ENCODE measurements at regions not wholly inside any gene's neighbourhood (a gene's known extent, or its start where the extent isn't known, plus 50 kb on each side); places are given as distances from the start of the nearest gene placed in this dataset.

- intact Hi-C loops (cut with micrococcal nuclease), result loop anchor here (2.0 to 10.0 kb wide), 5 partner anchors 81 to 531 kb away; partner anchors contain the start of gene ZNF608
These were observed 529.7 kb upstream of the ZNF608 start for GRCh38 chr5:125276096-125276495.

GRCh38 chr5:125277494-125278154, 531.2 kb upstream of the ZNF608 start:
- H4K20me1 ChIP-seq (ENCODE audit: low read length), result no peaks in the 10 kb centered on the region
- no peak overlapping the region; the same call in 1 of the 2 replicates for H3K4me3 ChIP-seq (ENCODE audit: low read length)
- peak; percentile 93 for DNase-seq
- POLR2A ChIA-PET (ENCODE audit: unreplicated experiment), result no interaction called here
- H3K9ac ChIP-seq (ENCODE audit: low read length), result no peak overlapping the region
- intact Hi-C loops (cut with micrococcal nuclease), result loop anchor here (1.0 to 10.0 kb wide), 6 partner anchors 83 to 533 kb away; partner anchors contain the start of gene ZNF608
- no peaks in the 10 kb centered on the region for H3K9me3 ChIP-seq (ENCODE audit: low read length)
- H2AFZ ChIP-seq (ENCODE audit: low read length), result no peak overlapping the region; the same call in 1 of the 2 replicates
- no peaks in the 10 kb centered on the region for H3F3A ChIP-seq (ENCODE audit: low read length, unreplicated experiment)
- peak overlapping the region; percentile 44 for H3K4me2 ChIP-seq (ENCODE audit: low read length)
- H3K79me2 ChIP-seq (ENCODE audit: low read length), result no peaks in the 10 kb centered on the region
- no peaks in the 10 kb centered on the region for H3K9me2 ChIP-seq (replicated peaks; ENCODE audit: low read length)
- H3K27me3 ChIP-seq (ENCODE audit: low read length), result no peaks in the 10 kb centered on the region
- CTCF ChIA-PET, result no interaction called here
- no peaks in the 10 kb centered on the region for H3K36me3 ChIP-seq (ENCODE audit: low read depth, low read length)
- H3K4me1 ChIP-seq (ENCODE audit: insufficient read depth, low read length), result peaks cover 34% of the 10 kb centered on the region
- no TSS peak for BruUV-seq (replicated peaks)
- TF ChIP-seq EZH2phosphoT487 (IDR thresholded peaks at IDR 0.05; ENCODE audit: borderline replicate concordance, low read length) (no peak), EZH2 (IDR thresholded peaks at IDR 0.05; ENCODE audit: low read length, unreplicated experiment) (no peak)
- TF ChIP-seq, protein P1, sequence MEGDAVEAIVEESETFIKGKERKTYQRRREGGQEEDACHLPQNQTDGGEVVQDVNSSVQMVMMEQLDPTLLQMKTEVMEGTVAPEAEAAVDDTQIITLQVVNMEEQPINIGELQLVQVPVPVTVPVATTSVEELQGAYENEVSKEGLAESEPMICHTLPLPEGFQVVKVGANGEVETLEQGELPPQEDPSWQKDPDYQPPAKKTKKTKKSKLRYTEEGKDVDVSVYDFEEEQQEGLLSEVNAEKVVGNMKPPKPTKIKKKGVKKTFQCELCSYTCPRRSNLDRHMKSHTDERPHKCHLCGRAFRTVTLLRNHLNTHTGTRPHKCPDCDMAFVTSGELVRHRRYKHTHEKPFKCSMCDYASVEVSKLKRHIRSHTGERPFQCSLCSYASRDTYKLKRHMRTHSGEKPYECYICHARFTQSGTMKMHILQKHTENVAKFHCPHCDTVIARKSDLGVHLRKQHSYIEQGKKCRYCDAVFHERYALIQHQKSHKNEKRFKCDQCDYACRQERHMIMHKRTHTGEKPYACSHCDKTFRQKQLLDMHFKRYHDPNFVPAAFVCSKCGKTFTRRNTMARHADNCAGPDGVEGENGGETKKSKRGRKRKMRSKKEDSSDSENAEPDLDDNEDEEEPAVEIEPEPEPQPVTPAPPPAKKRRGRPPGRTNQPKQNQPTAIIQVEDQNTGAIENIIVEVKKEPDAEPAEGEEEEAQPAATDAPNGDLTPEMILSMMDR (conservative IDR thresholded peaks at IDR 0.05; ENCODE audit: low read depth, low read length), result no peak
- ATAC-seq, result peak; percentile 96
- H3K27ac ChIP-seq (ENCODE audit: low read length), result peak overlapping the region; percentile 70

More at GRCh38 chr5:125276096-125276495, 529.7 kb upstream of the ZNF608 start:
- TF ChIP-seq EZH2 (IDR thresholded peaks at IDR 0.05; ENCODE audit: low read length, unreplicated experiment) (no peak), EZH2phosphoT487 (IDR thresholded peaks at IDR 0.05; ENCODE audit: borderline replicate concordance, low read length) (no peak)
- TF ChIP-seq, protein P1 (conservative IDR thresholded peaks at IDR 0.05; ENCODE audit: low read depth, low read length), result no peak
- Histone ChIP-seq H3K27ac (ENCODE audit: low read length) (no peak overlapping the region), H3K9ac (ENCODE audit: low read length) (no peak overlapping the region), H3K36me3 (ENCODE audit: low read depth, low read length) (no peaks in the 10 kb centered on the region), H3K4me1 (ENCODE audit: insufficient read depth, low read length) (peaks cover 34% of the 10 kb centered on the region), H4K20me1 (ENCODE audit: low read length) (no peaks in the 10 kb centered on the region), H3K4me3 (ENCODE audit: low read length) (no peak overlapping the region), H2AFZ (ENCODE audit: low read length) (no peak overlapping the region), H3K9me3 (ENCODE audit: low read length) (no peaks in the 10 kb centered on the region), H3K9me2 (replicated peaks; ENCODE audit: low read length) (no peaks in the 10 kb centered on the region), H3K27me3 (ENCODE audit: low read length) (no peaks in the 10 kb centered on the region), H3K4me2 (ENCODE audit: low read length) (no peak overlapping the region), H3K79me2 (ENCODE audit: low read length) (no peaks in the 10 kb centered on the region), H3F3A (ENCODE audit: low read length, unreplicated experiment) (no peaks in the 10 kb centered on the region)
- POLR2A ChIA-PET (ENCODE audit: unreplicated experiment), result interaction anchor here (0.6 kb wide), 1 partner anchor 35 kb away, joined by 5 read pairs; no protein-coding TSS in a partner anchor
- no peak for ATAC-seq
- CTCF ChIA-PET, result no interaction called here
- DNase-seq, result no peak
- BruUV-seq (replicated peaks), result no TSS peak

DNA sequence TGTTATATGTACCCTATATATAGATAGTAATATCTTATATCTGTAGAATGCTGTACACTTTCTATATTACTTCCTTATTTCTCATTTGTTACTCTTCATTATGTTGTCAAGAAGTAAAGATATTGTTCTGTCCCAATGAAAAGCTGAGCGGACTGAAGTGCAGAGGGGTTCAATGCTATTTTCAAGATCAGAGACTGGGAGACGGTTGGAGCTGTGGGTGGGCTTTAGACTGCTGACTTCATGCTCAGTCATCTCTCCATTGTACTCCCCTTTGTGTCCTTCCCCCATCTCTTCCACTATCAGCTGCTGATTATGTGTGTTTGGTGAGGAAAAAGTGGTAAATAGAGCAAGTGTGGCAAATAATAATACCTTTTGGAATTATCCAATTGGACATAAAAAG, 532.3 kb upstream of the ZNF608 start:
- CTCF ChIA-PET, result no interaction called here
- H3K4me1 ChIP-seq (ENCODE audit: insufficient read depth, low read length), result peaks cover 34% of the 10 kb centered on the region
- H3K4me3 ChIP-seq (ENCODE audit: low read length), result no peak overlapping the region
- no peaks in the 10 kb centered on the region for H3K27me3 ChIP-seq (ENCODE audit: low read length)
- H3K4me2 ChIP-seq (ENCODE audit: low read length), result no peak overlapping the region
- DNase-seq (no peak), ATAC-seq (no peak)
- H3K9me2 ChIP-seq (replicated peaks; ENCODE audit: low read length), result no peaks in the 10 kb centered on the region
- no peaks in the 10 kb centered on the region for H3K36me3 ChIP-seq (ENCODE audit: low read depth, low read length)
- H3F3A ChIP-seq (ENCODE audit: low read length, unreplicated experiment), result no peaks in the 10 kb centered on the region
- no peaks in the 10 kb centered on the region for H3K9me3 ChIP-seq (ENCODE audit: low read length)
- H3K27ac ChIP-seq (ENCODE audit: low read length), result no peak overlapping the region
- H4K20me1 ChIP-seq (ENCODE audit: low read length), result no peaks in the 10 kb centered on the region
- BruUV-seq (replicated peaks), result no TSS peak
- intact Hi-C loops (cut with micrococcal nuclease), result loop anchor here (5.0 to 10.0 kb wide), 4 partner anchors 84 to 534 kb away; partner anchors contain the start of gene ZNF608
- H3K79me2 ChIP-seq (ENCODE audit: low read length), result no peaks in the 10 kb centered on the region
- POLR2A ChIA-PET (ENCODE audit: unreplicated experiment), result no interaction called here
- TF ChIP-seq EZH2 (IDR thresholded peaks at IDR 0.05; ENCODE audit: low read length, unreplicated experiment) (no peak), EZH2phosphoT487 (IDR thresholded peaks at IDR 0.05; ENCODE audit: borderline replicate concordance, low read length) (no peak)
- TF ChIP-seq, protein P1 (conservative IDR thresholded peaks at IDR 0.05; ENCODE audit: low read depth, low read length), result no peak
- no peak overlapping the region for H3K9ac ChIP-seq (ENCODE audit: low read length)
- H2AFZ ChIP-seq (ENCODE audit: low read length), result no peak overlapping the region
